Esophagus muscularis mucosa (tissue), 4 donors: ENCODE measurements at regions not wholly inside any gene's neighbourhood (a gene's known extent, or its start where the extent isn't known, plus 50 kb on each side); places are given as distances from the start of the nearest gene placed in this dataset.

Source experiments
- DNase-seq: peaks from one replicate; pipeline ENCODE4 v3.0.0-alpha.2; 2017; ENCODE audit errors: extremely low spot score
- H3K27ac ChIP-seq, 4 donors: fragments of 200-600 bp; sonication (generic); replicated peaks in 1 of 4; 1 replicate in 3 of 4; 2 replicates in 1 of 4; pipeline ENCODE4 v1.5.1; 2016 to 2019; ENCODE audit warnings: mild to moderate bottlenecking in 1 of 4
- H3K27me3 ChIP-seq, 4 donors: fragments of 200-600 bp; sonication (generic); one replicate each; pipeline versions ENCODE4 v1.5.1 to v1.6.0; 2016 to 2019
- H3K36me3 ChIP-seq, 4 donors: fragments of 200-600 bp; sonication (generic); one replicate each; pipeline ENCODE4 v1.5.1; 2016 to 2019
- H3K4me1 ChIP-seq, 4 donors: fragments of 200-600 bp; sonication (generic); one replicate each; pipeline ENCODE4 v1.5.1; 2016 to 2019
- H3K4me3 ChIP-seq, 4 donors: fragments of 200-600 bp; sonication (generic); 1 replicate in 2 of 4; 2 replicates in 2 of 4; pipeline ENCODE4 v1.5.1; 2016 to 2019; ENCODE audit warnings: mild to moderate bottlenecking in 4 of 4, moderate library complexity in 1 of 4
- H3K9me3 ChIP-seq, 4 donors: fragments of 200-600 bp; sonication (generic); 1 replicate in 3 of 4; 2 replicates in 1 of 4; pipeline ENCODE4 v1.5.1; 2016 to 2019
- CTCF ChIP-seq, 3 experiments: fragments of 200-600 bp in 2 of 3; fragments of 450-650 bp in 1 of 3; sonication (generic) in 2 of 3; IDR thresholded peaks; one replicate each; pipeline ENCODE4 v1.5.1; 2017 to 2019; ENCODE audit warnings: antibody characterized with exemption in 3 of 3, mild to moderate bottlenecking in 2 of 3, moderate library complexity in 1 of 3
- EP300 ChIP-seq: sonication (generic); formaldehyde crosslinking; IDR thresholded peaks from one replicate; pipeline ENCODE4 v1.6.1; 2017; ENCODE audit warnings: antibody characterized with exemption
- POLR2A ChIP-seq: fragments of 450-650 bp; IDR thresholded peaks from one replicate; pipeline ENCODE4 v1.6.1; 2017; ENCODE audit warnings: antibody characterized with exemption, moderate library complexity, mild to moderate bottlenecking, low read depth
- POLR2AphosphoS5 ChIP-seq, 2 donors: sonication (generic); formaldehyde crosslinking; IDR thresholded peaks; one replicate each; pipeline ENCODE4 v1.6.1; 2017; ENCODE audit warnings: antibody characterized with exemption in 2 of 2
- WGBS: methylation state at CpG from one replicate; pipeline ENCODE4 v1.1.5; 2018; 5-methylcytosine and 5-hydroxymethylcytosine counted together
- intact Hi-C: fragments of 100-400 bp; cut with DNase I; formaldehyde crosslinking; loops from one replicate; pipeline ENCODE4 v1.15.1; 2023

DNA sequence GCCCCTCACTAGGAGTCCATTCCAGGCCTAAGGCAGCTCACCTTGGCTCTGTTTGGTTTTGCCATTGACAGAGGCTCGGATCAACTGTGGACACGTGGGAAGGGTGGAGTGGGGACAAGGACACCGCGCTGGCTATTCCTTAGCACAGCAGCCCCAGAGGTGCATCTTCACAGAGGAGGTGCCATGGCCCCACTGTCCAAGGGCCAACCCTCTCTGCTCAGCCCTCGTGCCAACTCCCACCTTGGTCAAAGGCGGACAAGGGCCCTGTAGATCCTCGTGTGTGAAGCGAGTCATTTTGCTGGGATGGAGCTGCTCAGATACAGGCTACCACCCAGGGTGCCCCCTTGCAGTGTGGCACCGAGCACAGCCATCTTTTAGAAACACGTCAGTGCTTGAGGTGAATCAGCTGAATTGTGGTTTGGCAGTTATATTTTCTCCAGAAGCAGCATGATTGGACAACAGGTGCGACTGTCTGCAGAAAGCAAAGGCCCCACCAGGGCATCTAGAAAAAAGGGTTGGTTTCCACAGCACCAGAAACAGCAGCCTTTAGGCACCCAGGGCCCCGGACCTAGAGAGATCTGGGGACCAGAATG lies 192.1 kb upstream of the GPR12 start:
- Histone ChIP-seq H3K9me3 (no peaks in the 10 kb centered on the region), H3K4me1 (no peaks in the 10 kb centered on the region), H3K27ac (no peak overlapping the region), H3K4me3 (no peak overlapping the region), H3K27me3 (peaks cover 0 to 3% (median 0%) of the 10 kb centered on the region in 4 donors), H3K36me3 (no peaks in the 10 kb centered on the region)
- intact Hi-C loops, result no loop called here
- whole genome bisulfite sequencing, result 98% methylated on average over 9 of the region's 12 CpGs
- TF ChIP-seq EP300, result no peak
- TF ChIP-seq CTCF (IDR thresholded peaks at IDR 0.05), result no peak
- TF ChIP-seq POLR2AphosphoS5 (IDR thresholded peaks at IDR 0.05), result no peak
- TF ChIP-seq POLR2A, result no peak
- no peak for DNase-seq

GRCh38 chr13:26951581-26952177 lies 191.1 kb upstream of the GPR12 start:
- DNase-seq, result no peak
- Histone ChIP-seq H3K27me3 (peaks cover 0 to 3% (median 0%) of the 10 kb centered on the region in 4 donors), H3K9me3 (no peaks in the 10 kb centered on the region), H3K4me1 (peaks cover 0 to 5% (median 2%) of the 10 kb centered on the region in 4 donors), H3K27ac (no peak overlapping the region), H3K4me3 (no peak overlapping the region), H3K36me3 (no peaks in the 10 kb centered on the region)
- intact Hi-C loops, result no loop called here
- TF ChIP-seq POLR2AphosphoS5 (IDR thresholded peaks at IDR 0.05) (no peak), POLR2A (no peak), EP300 (no peak), CTCF (IDR thresholded peaks at IDR 0.05) (no peak)
- WGBS, result 93% methylated on average over 11 of the region's 12 CpGs

DNA sequence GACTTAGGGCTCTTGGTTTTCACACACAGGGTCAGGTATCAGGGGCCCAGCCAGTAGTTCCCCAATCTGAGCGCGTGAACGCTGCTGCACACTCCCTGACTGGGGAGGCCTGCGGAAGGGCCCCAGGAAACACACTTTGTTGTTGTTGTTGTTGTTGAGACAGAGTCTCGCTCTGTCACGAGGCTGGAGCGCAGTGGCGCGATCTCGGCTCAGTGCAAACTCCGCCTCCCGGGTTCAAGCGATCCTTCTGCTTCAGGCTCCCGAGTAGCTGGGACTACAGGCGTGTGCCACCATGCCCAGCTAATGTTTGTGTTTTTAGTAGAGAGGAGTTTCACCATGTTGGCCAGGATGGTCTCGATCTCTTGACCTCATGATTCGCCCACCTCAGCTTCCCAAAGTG lies 190.4 kb upstream of the GPR12 start:
- TF ChIP-seq POLR2AphosphoS5 (IDR thresholded peaks at IDR 0.05) (no peak), CTCF (IDR thresholded peaks at IDR 0.05) (no peak), EP300 (no peak), POLR2A (no peak)
- 96% methylated on average over 17 of the region's 17 CpGs for WGBS
- Histone ChIP-seq H3K4me3 (no peak overlapping the region), H3K36me3 (no peaks in the 10 kb centered on the region), H3K4me1 (peaks cover 0 to 5% (median 2%) of the 10 kb centered on the region in 4 donors), H3K27me3 (peaks cover 0 to 3% (median 0%) of the 10 kb centered on the region in 4 donors), H3K9me3 (no peaks in the 10 kb centered on the region), H3K27ac (no peak overlapping the region)
- intact Hi-C loops, result no loop called here
- DNase-seq, result no peak

- Histone ChIP-seq H3K27ac (no peak overlapping the region), H3K9me3 (no peaks in the 10 kb centered on the region), H3K27me3 (peaks cover 0 to 3% (median 0%) of the 10 kb centered on the region in 4 donors), H3K4me3 (no peak overlapping the region), H3K36me3 (no peaks in the 10 kb centered on the region), H3K4me1 (peaks cover 0 to 5% (median 2%) of the 10 kb centered on the region in 4 donors)
- intact Hi-C loops, result no loop called here
- WGBS, result 85% methylated on average over 10 of the region's 10 CpGs
- no peak for TF ChIP-seq POLR2AphosphoS5 (IDR thresholded peaks at IDR 0.05)
- TF ChIP-seq CTCF (IDR thresholded peaks at IDR 0.05), result no peak
- TF ChIP-seq EP300, result no peak
- TF ChIP-seq POLR2A, result no peak
- DNase-seq, result no peak
These were observed 190.0 kb upstream of the GPR12 start for GRCh38 chr13:26950546-26950945.
